ENCODE measurements at regions not wholly inside any gene's neighbourhood (a gene's known extent, or its start where the extent isn't known, plus 50 kb on each side); places are given as distances from the start of the nearest gene placed in this dataset.
"Not testable (repeated sequence)": the region's sequence is repeated elsewhere in the genome, so short reads cannot be mapped to it uniquely, and the experiment has no call there.

- DNase-seq: no peak
These were observed 110.0 kb upstream of the JCAD start for GRCh38 chr10:30169342-30169741.

- no peak for DNase-seq
These were observed 107.5 kb upstream of the JCAD start for GRCh38 chr10:30166929-30167328.

- not testable (repeated sequence) for DNase-seq
These were observed 104.0 kb upstream of the JCAD start for GRCh38 chr10:30163410-30163809.

GRCh38 chr10:30162796-30163195, 103.4 kb upstream of the JCAD start:
- DNase-seq: not testable (repeated sequence)

- DNase-seq: no peak
These were observed 101.0 kb upstream of the JCAD start for GRCh38 chr10:30160271-30160982.

GRCh38 chr10:30159614-30160013, 100.2 kb upstream of the JCAD start:
- not testable (repeated sequence) for DNase-seq

- DNase-seq: no peak
These were observed 99.1 kb upstream of the JCAD start for GRCh38 chr10:30158325-30158960.

- no peak for DNase-seq
These were observed 96.0 kb upstream of the JCAD start for GRCh38 chr10:30155401-30155800.

GRCh38 chr10:30154561-30154960, 95.2 kb upstream of the JCAD start:
- no peak for DNase-seq

- DNase-seq: no peak
These were observed 94.7 kb upstream of the JCAD start for GRCh38 chr10:30154126-30154525.

GRCh38 chr10:30151581-30152389, 92.4 kb upstream of the JCAD start:
- DNase-seq: peak in 1 of 2 experiments; percentile 2

GRCh38 chr10:30141423-30141822, 82.0 kb upstream of the JCAD start:
- no peak for DNase-seq

- DNase-seq: peak in 1 of 2 experiments; percentile 20
These were observed 75.0 kb upstream of the JCAD start for GRCh38 chr10:30134171-30134945.

- no peak for DNase-seq
These were observed 73.8 kb upstream of the JCAD start for GRCh38 chr10:30133198-30133597.

GRCh38 chr10:30131369-30131768, 72.0 kb upstream of the JCAD start:
- not testable (repeated sequence) for DNase-seq

GRCh38 chr10:30129326-30129725, 69.9 kb upstream of the JCAD start:
- DNase-seq: not testable (repeated sequence)

GRCh38 chr10:30127120-30127541, 67.7 kb upstream of the JCAD start:
- DNase-seq: no peak

GRCh38 chr10:30125496-30125895, 66.1 kb upstream of the JCAD start:
- no peak for DNase-seq

- DNase-seq: no peak
These were observed 65.3 kb upstream of the JCAD start for GRCh38 chr10:30124704-30125103.

GRCh38 chr10:30121401-30121800, 62.0 kb upstream of the JCAD start:
- no peak for DNase-seq

GRCh38 chr10:30118590-30118989, 59.2 kb upstream of the JCAD start:
- no peak for DNase-seq

GRCh38 chr10:30117812-30118501, 58.6 kb upstream of the JCAD start:
- DNase-seq: no peak

All from NCI-H446 (cell line).